ENCODE measurements at regions not wholly inside any gene's neighbourhood (a gene's known extent, or its start where the extent isn't known, plus 50 kb on each side); places are given as distances from the start of the nearest gene placed in this dataset.

DNA sequence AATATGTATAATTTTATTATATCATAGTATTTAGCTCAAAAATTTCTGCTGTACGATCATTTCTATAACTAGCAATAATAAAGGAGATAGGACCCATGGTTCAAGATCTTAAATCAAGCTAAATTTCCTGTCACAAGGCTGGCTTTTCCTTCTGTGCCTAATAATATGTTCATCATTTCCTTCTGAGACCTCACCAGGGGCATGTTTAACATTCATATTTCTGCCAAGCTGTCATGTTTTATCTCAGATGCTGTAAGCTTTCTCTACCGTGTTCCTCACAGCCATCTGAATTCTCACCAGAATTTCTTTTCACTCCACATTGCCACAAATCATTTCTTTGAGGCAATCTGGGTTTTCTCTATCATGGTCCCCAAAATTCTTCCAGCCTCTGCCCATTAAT, 482.3 kb upstream of the SGCG start:
- H2BK15ac ChIP-seq (replicated peaks; ENCODE audit: low read depth): no peak overlapping the region
- H3K79me2 ChIP-seq (ENCODE audit: control insufficient read depth, insufficient read depth, low read length): no peaks in the 10 kb centered on the region
- no peak overlapping the region for H3K56ac ChIP-seq (ENCODE audit: low read length)
- no peak overlapping the region for H2AK5ac ChIP-seq (ENCODE audit: low read length)
- H3K4ac ChIP-seq (ENCODE audit: low read depth, low read length): no peak overlapping the region
- H3K4me3 ChIP-seq (ENCODE audit: low read length): no peak overlapping the region
- no peak overlapping the region for H3K9ac ChIP-seq (ENCODE audit: low read length)
- H3K4me1 ChIP-seq (ENCODE audit: control insufficient read depth, low read depth, low read length): no peaks in the 10 kb centered on the region
- H4K5ac ChIP-seq (ENCODE audit: low read length): no peak overlapping the region
- H3K23ac ChIP-seq (ENCODE audit: low read length): no peak overlapping the region
- no peak overlapping the region for H3K18ac ChIP-seq (ENCODE audit: low read length)
- no peak overlapping the region for H2BK5ac ChIP-seq (ENCODE audit: low read length)
- H3K36me3 ChIP-seq (ENCODE audit: control insufficient read depth, insufficient read depth, low read length): no peaks in the 10 kb centered on the region
- DNase-seq: no peak
- H2BK120ac ChIP-seq (ENCODE audit: low read depth, low read length): no peak overlapping the region
- WGBS (ENCODE audit: extremely low coverage, insufficient coverage, low lambda C conversion rate): no CpG with 5 or more reads among the region's 2 CpGs
- H3K79me1 ChIP-seq (ENCODE audit: low read length): no peaks in the 10 kb centered on the region
- H3K27me3 ChIP-seq (ENCODE audit: insufficient read depth, low read length, poor library complexity): no peaks in the 10 kb centered on the region
- no peak overlapping the region for H3K4me2 ChIP-seq (ENCODE audit: low read length)
- no peak overlapping the region for H3K27ac ChIP-seq (ENCODE audit: low read depth, low read length)
- no peak overlapping the region for H4K8ac ChIP-seq (ENCODE audit: low read depth, low read length)

DNA sequence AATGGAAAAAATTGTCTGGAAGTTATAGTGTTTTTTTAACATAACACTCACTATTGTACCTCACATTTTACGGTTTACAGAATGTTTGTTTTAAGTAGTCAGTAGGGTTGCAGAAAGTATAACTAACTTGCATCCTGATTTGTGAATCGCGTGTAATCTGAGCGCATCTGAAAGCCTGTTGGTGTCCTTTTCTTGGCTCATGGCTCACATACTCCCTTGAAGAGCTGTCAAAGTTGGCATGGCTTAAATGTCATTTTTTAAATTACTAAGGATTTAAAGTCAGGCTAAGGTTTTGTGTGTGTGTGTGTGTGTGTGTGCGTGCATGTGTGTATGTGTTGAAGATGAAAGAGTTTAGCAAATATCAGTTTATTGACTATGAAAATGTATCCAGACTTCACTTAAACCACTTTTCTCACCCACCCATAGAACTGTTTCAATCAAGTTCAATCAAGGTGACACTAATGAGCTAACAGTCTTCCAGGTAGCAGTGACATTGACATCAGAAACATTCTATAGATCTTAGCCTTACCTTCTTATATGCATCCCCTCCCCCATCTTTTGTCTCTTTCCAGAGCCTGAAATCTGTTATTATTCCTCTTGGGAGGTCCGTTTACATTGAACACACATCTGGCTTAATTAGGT, 480.4 kb upstream of the SGCG start:
- Histone ChIP-seq H2AK5ac (ENCODE audit: low read length) (no peak overlapping the region), H3K4me3 (ENCODE audit: low read length) (no peak overlapping the region), H3K27ac (ENCODE audit: low read depth, low read length) (no peak overlapping the region), H3K4ac (ENCODE audit: low read depth, low read length) (no peak overlapping the region), H3K4me1 (ENCODE audit: control insufficient read depth, low read depth, low read length) (no peaks in the 10 kb centered on the region), H3K4me2 (ENCODE audit: low read length) (no peak overlapping the region), H2BK120ac (ENCODE audit: low read depth, low read length) (no peak overlapping the region), H3K27me3 (ENCODE audit: insufficient read depth, low read length, poor library complexity) (no peaks in the 10 kb centered on the region), H3K23ac (ENCODE audit: low read length) (no peak overlapping the region), H3K79me1 (ENCODE audit: low read length) (no peaks in the 10 kb centered on the region), H3K56ac (ENCODE audit: low read length) (no peak overlapping the region), H3K36me3 (ENCODE audit: control insufficient read depth, insufficient read depth, low read length) (no peaks in the 10 kb centered on the region), H4K5ac (ENCODE audit: low read length) (no peak overlapping the region), H4K8ac (ENCODE audit: low read depth, low read length) (no peak overlapping the region), H3K79me2 (ENCODE audit: control insufficient read depth, insufficient read depth, low read length) (no peaks in the 10 kb centered on the region), H3K9ac (ENCODE audit: low read length) (no peak overlapping the region), H3K18ac (ENCODE audit: low read length) (no peak overlapping the region), H2BK15ac (replicated peaks; ENCODE audit: low read depth) (no peak overlapping the region), H2BK5ac (ENCODE audit: low read length) (no peak overlapping the region)
- DNase-seq: no peak
- no CpG with 5 or more reads among the region's 6 CpGs for WGBS (ENCODE audit: extremely low coverage, insufficient coverage, low lambda C conversion rate)

DNA sequence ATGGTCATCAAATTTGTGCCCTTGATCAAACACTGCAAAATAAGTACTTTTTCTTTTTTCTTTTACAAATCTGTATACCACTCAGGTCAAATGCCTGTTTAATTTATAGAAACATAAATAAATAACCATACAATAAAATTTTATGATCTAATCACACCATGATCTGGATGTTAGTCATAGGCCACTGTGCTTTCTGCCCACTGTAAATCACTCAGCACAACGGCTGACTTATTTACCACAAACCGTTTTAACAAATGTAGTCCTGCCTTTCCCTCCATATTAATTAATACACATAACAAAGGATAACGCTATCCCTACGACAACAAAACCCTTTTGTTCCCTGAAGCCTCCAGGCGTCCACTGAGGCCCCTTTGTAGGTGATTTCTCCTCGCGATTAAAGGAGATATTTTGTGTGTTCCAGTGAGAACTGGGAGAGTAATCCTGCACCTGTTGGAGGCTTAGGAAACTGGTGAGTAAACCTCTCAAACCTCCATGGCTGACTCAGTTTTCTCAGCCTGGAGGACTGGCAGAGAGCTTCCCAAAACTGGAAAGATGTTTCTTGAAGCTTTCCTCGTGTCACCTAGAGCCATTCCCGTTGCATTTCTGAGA, 477.1 kb upstream of the SGCG start:
- no peak overlapping the region for H3K4ac ChIP-seq (ENCODE audit: low read depth, low read length)
- no peak overlapping the region for H2BK120ac ChIP-seq (ENCODE audit: low read depth, low read length)
- H3K4me3 ChIP-seq (ENCODE audit: low read length): no peak overlapping the region
- no peak overlapping the region for H2BK5ac ChIP-seq (ENCODE audit: low read length)
- no peak overlapping the region for H3K4me2 ChIP-seq (ENCODE audit: low read length)
- no peaks in the 10 kb centered on the region for H3K27me3 ChIP-seq (ENCODE audit: insufficient read depth, low read length, poor library complexity)
- H3K9ac ChIP-seq (ENCODE audit: low read length): no peak overlapping the region
- H3K79me2 ChIP-seq (ENCODE audit: control insufficient read depth, insufficient read depth, low read length): no peaks in the 10 kb centered on the region
- WGBS (ENCODE audit: extremely low coverage, insufficient coverage, low lambda C conversion rate): 100% methylated on average over 3 of the region's 9 CpGs
- no peak for DNase-seq
- H2AK5ac ChIP-seq (ENCODE audit: low read length): no peak overlapping the region
- H3K27ac ChIP-seq (ENCODE audit: low read depth, low read length): no peak overlapping the region
- no peaks in the 10 kb centered on the region for H3K36me3 ChIP-seq (ENCODE audit: control insufficient read depth, insufficient read depth, low read length)
- H3K23ac ChIP-seq (ENCODE audit: low read length): no peak overlapping the region
- H3K4me1 ChIP-seq (ENCODE audit: control insufficient read depth, low read depth, low read length): no peaks in the 10 kb centered on the region
- H3K56ac ChIP-seq (ENCODE audit: low read length): no peak overlapping the region
- H4K5ac ChIP-seq (ENCODE audit: low read length): no peak overlapping the region
- H4K8ac ChIP-seq (ENCODE audit: low read depth, low read length): no peak overlapping the region
- no peak overlapping the region for H2BK15ac ChIP-seq (replicated peaks; ENCODE audit: low read depth)
- H3K79me1 ChIP-seq (ENCODE audit: low read length): no peaks in the 10 kb centered on the region
- H3K18ac ChIP-seq (ENCODE audit: low read length): no peak overlapping the region

DNA sequence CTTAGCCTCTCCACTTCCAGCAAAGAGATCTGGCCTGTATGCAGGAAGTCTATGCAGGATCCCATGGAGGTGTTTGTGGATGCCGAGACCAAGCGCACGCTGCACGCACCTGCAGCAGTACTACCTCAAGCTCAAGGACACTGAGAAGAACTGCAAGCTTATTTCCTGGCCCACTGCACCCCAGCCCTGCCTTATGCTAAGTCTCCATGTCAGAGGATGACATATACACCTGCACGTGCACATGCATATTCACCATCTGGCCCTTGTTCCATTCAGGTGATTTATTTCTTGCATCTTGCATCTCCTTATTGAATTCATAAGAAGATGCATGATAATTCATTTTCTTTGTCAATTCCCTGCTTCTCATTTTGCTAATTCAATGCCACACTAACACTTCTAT, 472.8 kb upstream of the SGCG start:
- H3K18ac ChIP-seq (ENCODE audit: low read length): no peak overlapping the region
- H3K27me3 ChIP-seq (ENCODE audit: insufficient read depth, low read length, poor library complexity): no peaks in the 10 kb centered on the region
- no peak overlapping the region for H4K5ac ChIP-seq (ENCODE audit: low read length)
- no peak for DNase-seq
- no peak overlapping the region for H3K4me2 ChIP-seq (ENCODE audit: low read length)
- H2BK120ac ChIP-seq (ENCODE audit: low read depth, low read length): no peak overlapping the region
- no CpG with 5 or more reads among the region's 5 CpGs for WGBS (ENCODE audit: extremely low coverage, insufficient coverage, low lambda C conversion rate)
- H2AK5ac ChIP-seq (ENCODE audit: low read length): no peak overlapping the region
- no peak overlapping the region for H3K27ac ChIP-seq (ENCODE audit: low read depth, low read length)
- no peak overlapping the region for H3K56ac ChIP-seq (ENCODE audit: low read length)
- H3K4me1 ChIP-seq (ENCODE audit: control insufficient read depth, low read depth, low read length): no peaks in the 10 kb centered on the region
- no peak overlapping the region for H3K4ac ChIP-seq (ENCODE audit: low read depth, low read length)
- no peak overlapping the region for H3K23ac ChIP-seq (ENCODE audit: low read length)
- H4K8ac ChIP-seq (ENCODE audit: low read depth, low read length): no peak overlapping the region
- no peak overlapping the region for H3K9ac ChIP-seq (ENCODE audit: low read length)
- H2BK5ac ChIP-seq (ENCODE audit: low read length): no peak overlapping the region
- H3K79me2 ChIP-seq (ENCODE audit: control insufficient read depth, insufficient read depth, low read length): no peaks in the 10 kb centered on the region
- H3K79me1 ChIP-seq (ENCODE audit: low read length): no peaks in the 10 kb centered on the region
- no peaks in the 10 kb centered on the region for H3K36me3 ChIP-seq (ENCODE audit: control insufficient read depth, insufficient read depth, low read length)
- no peak overlapping the region for H3K4me3 ChIP-seq (ENCODE audit: low read length)
- no peak overlapping the region for H2BK15ac ChIP-seq (replicated peaks; ENCODE audit: low read depth)

DNA sequence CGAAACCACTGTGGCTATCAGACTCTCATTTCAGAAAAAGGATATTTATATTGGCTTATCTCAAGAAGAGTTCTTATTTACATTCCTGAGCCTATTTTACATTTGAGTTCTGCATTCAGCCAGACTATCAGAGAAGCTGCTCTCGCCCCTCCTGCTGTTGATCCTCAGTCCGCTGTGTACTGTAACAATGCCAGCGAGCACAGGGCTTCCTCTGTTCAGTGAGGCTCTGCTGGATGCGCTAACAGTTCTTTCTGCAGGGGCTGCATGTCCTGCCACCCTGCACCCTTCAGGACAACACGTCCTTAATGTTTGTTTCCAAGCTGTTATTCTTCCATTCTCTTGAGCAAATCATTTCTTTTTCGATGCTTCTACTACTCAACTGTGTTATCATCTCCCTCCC, 463.7 kb upstream of the SGCG start:
- Histone ChIP-seq H2BK15ac (replicated peaks; ENCODE audit: low read depth) (no peak overlapping the region), H3K23ac (ENCODE audit: low read length) (no peak overlapping the region), H3K18ac (ENCODE audit: low read length) (no peak overlapping the region), H3K56ac (ENCODE audit: low read length) (no peak overlapping the region), H3K9ac (ENCODE audit: low read length) (no peak overlapping the region), H3K4me3 (ENCODE audit: low read length) (no peak overlapping the region), H4K8ac (ENCODE audit: low read depth, low read length) (no peak overlapping the region), H4K5ac (ENCODE audit: low read length) (no peak overlapping the region), H3K27ac (ENCODE audit: low read depth, low read length) (no peak overlapping the region), H3K36me3 (ENCODE audit: control insufficient read depth, insufficient read depth, low read length) (no peaks in the 10 kb centered on the region), H3K4me1 (ENCODE audit: control insufficient read depth, low read depth, low read length) (no peaks in the 10 kb centered on the region), H2AK5ac (ENCODE audit: low read length) (no peak overlapping the region), H2BK5ac (ENCODE audit: low read length) (no peak overlapping the region), H3K79me1 (ENCODE audit: low read length) (no peaks in the 10 kb centered on the region), H3K27me3 (ENCODE audit: insufficient read depth, low read length, poor library complexity) (no peaks in the 10 kb centered on the region), H3K4ac (ENCODE audit: low read depth, low read length) (no peak overlapping the region), H3K4me2 (ENCODE audit: low read length) (no peak overlapping the region), H3K79me2 (ENCODE audit: control insufficient read depth, insufficient read depth, low read length) (no peaks in the 10 kb centered on the region), H2BK120ac (ENCODE audit: low read depth, low read length) (no peak overlapping the region)
- DNase-seq: peak; percentile 3
- WGBS (ENCODE audit: extremely low coverage, insufficient coverage, low lambda C conversion rate): no CpG with 5 or more reads among the region's 7 CpGs

DNA sequence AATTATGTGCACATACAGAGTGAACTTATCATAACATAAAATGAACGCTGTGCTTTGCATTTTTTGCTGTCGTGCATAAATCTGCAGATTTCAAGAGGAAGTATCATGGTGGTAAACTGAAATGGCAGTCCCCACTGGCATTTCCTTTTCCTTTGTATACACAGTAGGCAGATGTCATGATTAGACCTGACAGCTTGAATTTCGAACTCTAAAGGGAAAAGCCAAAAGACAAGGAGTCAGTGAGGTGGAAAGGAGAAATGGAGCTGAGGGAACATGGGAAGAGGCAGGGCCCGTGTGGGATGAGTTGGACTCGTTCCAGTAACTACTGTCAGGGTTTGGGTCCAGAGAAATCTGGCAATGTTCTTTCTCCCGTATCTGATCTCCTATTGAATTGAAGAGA, 454.1 kb upstream of the SGCG start:
- no peak overlapping the region for H3K56ac ChIP-seq (ENCODE audit: low read length)
- H2BK120ac ChIP-seq (ENCODE audit: low read depth, low read length): no peak overlapping the region
- H3K79me1 ChIP-seq (ENCODE audit: low read length): no peaks in the 10 kb centered on the region

More for the DNA sequence above, 454.1 kb upstream of the SGCG start:
- no peak overlapping the region for H4K8ac ChIP-seq (ENCODE audit: low read depth, low read length)
- WGBS (ENCODE audit: extremely low coverage, insufficient coverage, low lambda C conversion rate): no CpG with 5 or more reads among the region's 6 CpGs
- H4K5ac ChIP-seq (ENCODE audit: low read length): no peak overlapping the region
- H2AK5ac ChIP-seq (ENCODE audit: low read length): no peak overlapping the region
- no peak overlapping the region for H3K4me3 ChIP-seq (ENCODE audit: low read length)
- no peak overlapping the region for H3K23ac ChIP-seq (ENCODE audit: low read length)
- no peaks in the 10 kb centered on the region for H3K36me3 ChIP-seq (ENCODE audit: control insufficient read depth, insufficient read depth, low read length)
- H3K79me2 ChIP-seq (ENCODE audit: control insufficient read depth, insufficient read depth, low read length): no peaks in the 10 kb centered on the region
- no peaks in the 10 kb centered on the region for H3K4me1 ChIP-seq (ENCODE audit: control insufficient read depth, low read depth, low read length)
- no peak overlapping the region for H3K27ac ChIP-seq (ENCODE audit: low read depth, low read length)
- no peak overlapping the region for H3K9ac ChIP-seq (ENCODE audit: low read length)
- DNase-seq: no peak
- no peak overlapping the region for H3K18ac ChIP-seq (ENCODE audit: low read length)
- H2BK5ac ChIP-seq (ENCODE audit: low read length): no peak overlapping the region
- H2BK15ac ChIP-seq (replicated peaks; ENCODE audit: low read depth): no peak overlapping the region
- no peaks in the 10 kb centered on the region for H3K27me3 ChIP-seq (ENCODE audit: insufficient read depth, low read length, poor library complexity)
- H3K4me2 ChIP-seq (ENCODE audit: low read length): no peak overlapping the region
- no peak overlapping the region for H3K4ac ChIP-seq (ENCODE audit: low read depth, low read length)
